ENCODE measurements at regions not wholly inside any gene's neighbourhood (a gene's known extent, or its start where the extent isn't known, plus 50 kb on each side); places are given as distances from the start of the nearest gene placed in this dataset.
"Not testable (repeated sequence)": the region's sequence is repeated elsewhere in the genome, so short reads cannot be mapped to it uniquely, and the experiment has no call there.

- DNase-seq = peak; percentile 2
These were observed 215.1 kb upstream of the CCL2 start for GRCh38 chr17:34039759-34040555.

GRCh38 chr17:34045990-34046389 is 209.1 kb upstream of the CCL2 start:
- no peak for DNase-seq

- no peak for DNase-seq
These were observed 204.0 kb upstream of the CCL2 start for GRCh38 chr17:34051046-34051445.

GRCh38 chr17:34054495-34054894 is 200.6 kb upstream of the CCL2 start:
- DNase-seq = no peak

GRCh38 chr17:34055606-34056005 is 199.5 kb upstream of the CCL2 start:
- DNase-seq = no peak

- DNase-seq = no peak
These were observed 195.5 kb upstream of the CCL2 start for GRCh38 chr17:34059423-34060220.

- no peak for DNase-seq
These were observed 188.6 kb upstream of the CCL2 start for GRCh38 chr17:34066528-34066927.

GRCh38 chr17:34067011-34067410 is 188.1 kb upstream of the CCL2 start:
- DNase-seq = no peak

- no peak for DNase-seq
These were observed 186.5 kb upstream of the CCL2 start for GRCh38 chr17:34068571-34068970.

GRCh38 chr17:34070712-34071111 is 184.4 kb upstream of the CCL2 start:
- DNase-seq = no peak

GRCh38 chr17:34071886-34072420 is 183.1 kb upstream of the CCL2 start:
- DNase-seq = no peak

GRCh38 chr17:34075076-34075475 is 180.0 kb upstream of the CCL2 start:
- no peak for DNase-seq

GRCh38 chr17:34076743-34077631 is 178.1 kb upstream of the CCL2 start:
- DNase-seq = no peak

- no peak for DNase-seq
These were observed 173.8 kb upstream of the CCL2 start for GRCh38 chr17:34081269-34081668.

- no peak for DNase-seq
These were observed 172.7 kb upstream of the CCL2 start for GRCh38 chr17:34082404-34082803.

- DNase-seq = not testable (repeated sequence)
These were observed 166.0 kb upstream of the CCL2 start for GRCh38 chr17:34089042-34089441.

GRCh38 chr17:34090593-34090992 is 164.5 kb upstream of the CCL2 start:
- no peak for DNase-seq

- no peak for DNase-seq
These were observed 163.1 kb upstream of the CCL2 start for GRCh38 chr17:34091975-34092374.

- no peak for DNase-seq
These were observed 160.0 kb upstream of the CCL2 start for GRCh38 chr17:34095106-34095505.

- no peak for DNase-seq
These were observed 156.4 kb upstream of the CCL2 start for GRCh38 chr17:34098699-34099098.

- no peak for DNase-seq
These were observed 155.1 kb upstream of the CCL2 start for GRCh38 chr17:34099859-34100515.

GRCh38 chr17:34107019-34107418 is 148.1 kb upstream of the CCL2 start:
- DNase-seq = no peak

Data from T-helper 9 cell (primary cell).